ENCODE measurements at regions not wholly inside any gene's neighbourhood (a gene's known extent, or its start where the extent isn't known, plus 50 kb on each side); places are given as distances from the start of the nearest gene placed in this dataset.

DNA sequence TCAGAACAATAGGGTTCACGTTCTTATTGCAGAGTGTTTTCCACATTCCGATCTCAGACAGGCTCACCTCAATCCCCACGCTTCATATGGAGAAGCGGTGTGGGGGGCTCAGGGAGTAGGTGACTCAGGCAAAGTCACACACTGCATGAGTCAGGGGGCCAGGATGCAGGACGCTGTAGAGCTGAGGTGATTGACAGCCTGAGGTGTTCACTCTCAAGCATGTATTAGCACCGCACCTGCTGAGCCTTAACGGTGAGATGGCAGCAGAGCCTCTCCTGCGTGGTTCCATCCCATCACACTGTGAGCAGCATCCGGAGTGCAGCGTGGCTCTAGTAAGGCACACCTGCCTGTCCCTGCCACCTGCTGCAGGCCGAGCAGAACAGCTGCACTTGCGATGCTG is 194.0 kb downstream of the IRX2 start (continued):
- TF ChIP-seq, protein P1, sequence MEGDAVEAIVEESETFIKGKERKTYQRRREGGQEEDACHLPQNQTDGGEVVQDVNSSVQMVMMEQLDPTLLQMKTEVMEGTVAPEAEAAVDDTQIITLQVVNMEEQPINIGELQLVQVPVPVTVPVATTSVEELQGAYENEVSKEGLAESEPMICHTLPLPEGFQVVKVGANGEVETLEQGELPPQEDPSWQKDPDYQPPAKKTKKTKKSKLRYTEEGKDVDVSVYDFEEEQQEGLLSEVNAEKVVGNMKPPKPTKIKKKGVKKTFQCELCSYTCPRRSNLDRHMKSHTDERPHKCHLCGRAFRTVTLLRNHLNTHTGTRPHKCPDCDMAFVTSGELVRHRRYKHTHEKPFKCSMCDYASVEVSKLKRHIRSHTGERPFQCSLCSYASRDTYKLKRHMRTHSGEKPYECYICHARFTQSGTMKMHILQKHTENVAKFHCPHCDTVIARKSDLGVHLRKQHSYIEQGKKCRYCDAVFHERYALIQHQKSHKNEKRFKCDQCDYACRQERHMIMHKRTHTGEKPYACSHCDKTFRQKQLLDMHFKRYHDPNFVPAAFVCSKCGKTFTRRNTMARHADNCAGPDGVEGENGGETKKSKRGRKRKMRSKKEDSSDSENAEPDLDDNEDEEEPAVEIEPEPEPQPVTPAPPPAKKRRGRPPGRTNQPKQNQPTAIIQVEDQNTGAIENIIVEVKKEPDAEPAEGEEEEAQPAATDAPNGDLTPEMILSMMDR (IDR thresholded peaks at IDR 0.05 in 2 of 3, conservative IDR thresholded peaks at IDR 0.05 in 1 of 3; ENCODE audit: borderline replicate concordance in 1 of 3, insufficient read depth in 1 of 3, low read depth in 2 of 3, low read length in 2 of 3): no peak
- no peak for TF ChIP-seq SIN3A (IDR thresholded peaks at IDR 0.05; ENCODE audit: low read depth)
- no peak for TF ChIP-seq SRF (IDR thresholded peaks at IDR 0.05; ENCODE audit: low read depth)
- no peak for TF ChIP-seq ELF1 (IDR thresholded peaks at IDR 0.05; ENCODE audit: borderline replicate concordance, low read depth)
- TF ChIP-seq TCF7L2 (IDR thresholded peaks at IDR 0.05; ENCODE audit: borderline replicate concordance, extremely low read depth, insufficient read depth, insufficient read length): no peak
- no peak for TF ChIP-seq CEBPB (IDR thresholded peaks at IDR 0.05; ENCODE audit: low read depth)

DNA sequence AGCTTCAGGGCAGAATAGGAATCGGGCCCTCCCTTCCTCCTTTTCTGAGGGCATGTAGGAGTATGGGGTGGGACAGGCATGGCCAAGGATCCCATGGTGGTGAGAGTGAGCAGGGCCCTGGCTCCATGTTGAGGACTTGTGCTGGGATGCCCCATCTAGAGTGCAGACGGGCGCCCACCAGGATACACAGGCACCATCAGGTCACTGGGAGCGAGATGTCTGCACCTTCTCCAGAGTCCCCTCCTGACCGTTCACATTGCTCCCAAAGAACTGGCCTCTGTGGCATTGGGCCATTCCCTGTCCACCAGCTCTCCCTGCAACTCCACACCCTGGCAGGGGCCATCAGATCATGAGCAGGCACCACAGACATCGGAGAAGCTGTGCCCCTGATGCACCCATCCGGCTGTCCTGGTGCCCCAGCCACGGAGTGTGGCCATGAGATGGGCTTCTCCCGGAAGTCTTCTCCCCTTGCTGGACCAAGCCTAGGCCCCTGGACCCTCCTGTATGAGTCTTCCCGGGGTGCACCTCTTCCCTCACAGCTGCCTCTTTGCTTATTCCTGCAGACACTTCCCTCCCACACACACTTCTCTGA is 195.0 kb downstream of the IRX2 start:
- ChIA-PET RAD21 (ENCODE audit: low non-redundant PET in 1 of 2, low total read pairs in 2 of 2, uncharacterized antibody in 2 of 2, unreplicated experiment in 2 of 2) (no interaction called here), CTCF (no interaction called here), POLR2A (no interaction called here)
- DNase-seq (ENCODE audit: low read depth, low spot score) (no peak), ATAC-seq (no peak)
- intact Hi-C loops (cut with micrococcal nuclease): no loop called here
- Histone ChIP-seq H3K27me3 (ENCODE audit: insufficient read depth, low read length) (no peaks in the 10 kb centered on the region), H2AFZ (ENCODE audit: low read depth, low read length, poor library complexity, severe bottlenecking) (no peak overlapping the region), H3K79me2 (ENCODE audit: insufficient read depth, low read length) (no peaks in the 10 kb centered on the region), H3K9me3 (ENCODE audit: control insufficient read depth in 1 of 2, insufficient read depth in 1 of 2, low read depth in 1 of 2, low read length in 2 of 2) (peaks cover 13 to 55% of the 10 kb centered on the region in 2 experiments; a peak in 2 of 4 replicates), H3K4me2 (ENCODE audit: low read length) (no peak overlapping the region), H4K20me1 (ENCODE audit: insufficient read depth) (no peaks in the 10 kb centered on the region), H3K9ac (ENCODE audit: low read length) (no peak overlapping the region), H3K36me3 (ENCODE audit: control insufficient read depth in 1 of 2, insufficient read depth in 2 of 2, low read length in 2 of 2) (no peaks in the 10 kb centered on the region), H3K9me2 (ENCODE audit: insufficient read depth) (no peaks in the 10 kb centered on the region), H3K4me1 (ENCODE audit: control insufficient read depth in 1 of 2, insufficient read depth in 2 of 2, low read length in 2 of 2) (no peaks in the 10 kb centered on the region), H3K27ac (ENCODE audit: low read depth, low read length) (no peak overlapping the region), H3K4me3 (replicated peaks in 1 of 2; ENCODE audit: low read depth in 1 of 2, low read length in 2 of 2) (no peak overlapping the region)
- TF ChIP-seq FOSL1 (IDR thresholded peaks at IDR 0.05; ENCODE audit: low read depth): no peak
- TF ChIP-seq SIN3A (IDR thresholded peaks at IDR 0.05; ENCODE audit: low read depth): no peak
- TF ChIP-seq, protein P2, sequence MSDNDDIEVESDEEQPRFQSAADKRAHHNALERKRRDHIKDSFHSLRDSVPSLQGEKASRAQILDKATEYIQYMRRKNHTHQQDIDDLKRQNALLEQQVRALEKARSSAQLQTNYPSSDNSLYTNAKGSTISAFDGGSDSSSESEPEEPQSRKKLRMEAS (IDR thresholded peaks at IDR 0.05): no peak
- no peak for TF ChIP-seq ZNF274 (IDR thresholded peaks at IDR 0.05; ENCODE audit: low read depth, low read length)
- no peak for TF ChIP-seq POLR2AphosphoS5 (IDR thresholded peaks at IDR 0.05; ENCODE audit: low read depth, low read length)
- no peak for TF ChIP-seq JUND (IDR thresholded peaks at IDR 0.05)
- no peak for TF ChIP-seq ELF1 (IDR thresholded peaks at IDR 0.05; ENCODE audit: borderline replicate concordance, low read depth)
- TF ChIP-seq POLR2A (IDR thresholded peaks at IDR 0.05; ENCODE audit: borderline replicate concordance, extremely low read depth, insufficient read depth, insufficient read length): no peak
- TF ChIP-seq, protein P3, sequence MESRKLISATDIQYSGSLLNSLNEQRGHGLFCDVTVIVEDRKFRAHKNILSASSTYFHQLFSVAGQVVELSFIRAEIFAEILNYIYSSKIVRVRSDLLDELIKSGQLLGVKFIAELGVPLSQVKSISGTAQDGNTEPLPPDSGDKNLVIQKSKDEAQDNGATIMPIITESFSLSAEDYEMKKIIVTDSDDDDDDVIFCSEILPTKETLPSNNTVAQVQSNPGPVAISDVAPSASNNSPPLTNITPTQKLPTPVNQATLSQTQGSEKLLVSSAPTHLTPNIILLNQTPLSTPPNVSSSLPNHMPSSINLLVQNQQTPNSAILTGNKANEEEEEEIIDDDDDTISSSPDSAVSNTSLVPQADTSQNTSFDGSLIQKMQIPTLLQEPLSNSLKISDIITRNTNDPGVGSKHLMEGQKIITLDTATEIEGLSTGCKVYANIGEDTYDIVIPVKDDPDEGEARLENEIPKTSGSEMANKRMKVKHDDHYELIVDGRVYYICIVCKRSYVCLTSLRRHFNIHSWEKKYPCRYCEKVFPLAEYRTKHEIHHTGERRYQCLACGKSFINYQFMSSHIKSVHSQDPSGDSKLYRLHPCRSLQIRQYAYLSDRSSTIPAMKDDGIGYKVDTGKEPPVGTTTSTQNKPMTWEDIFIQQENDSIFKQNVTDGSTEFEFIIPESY (IDR thresholded peaks at IDR 0.05; ENCODE audit: extremely low read depth, insufficient replicate concordance, low read length): no peak
- TF ChIP-seq YY1 (IDR thresholded peaks at IDR 0.05; ENCODE audit: extremely low read depth, insufficient replicate concordance, low read depth, low read length): no peak
- TF ChIP-seq, protein P4, sequence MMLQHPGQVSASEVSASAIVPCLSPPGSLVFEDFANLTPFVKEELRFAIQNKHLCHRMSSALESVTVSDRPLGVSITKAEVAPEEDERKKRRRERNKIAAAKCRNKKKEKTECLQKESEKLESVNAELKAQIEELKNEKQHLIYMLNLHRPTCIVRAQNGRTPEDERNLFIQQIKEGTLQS (IDR thresholded peaks at IDR 0.05): no peak
- no peak for TF ChIP-seq ZFX (IDR thresholded peaks at IDR 0.05)
- TF ChIP-seq, protein P1 (IDR thresholded peaks at IDR 0.05 in 2 of 3, conservative IDR thresholded peaks at IDR 0.05 in 1 of 3; ENCODE audit: borderline replicate concordance in 1 of 3, insufficient read depth in 1 of 3, low read depth in 2 of 3, low read length in 2 of 3): no peak
- no peak for TF ChIP-seq RAD21 (IDR thresholded peaks at IDR 0.05; ENCODE audit: low read depth)
- TF ChIP-seq TCF7L2 (IDR thresholded peaks at IDR 0.05; ENCODE audit: borderline replicate concordance, extremely low read depth, insufficient read depth, insufficient read length): no peak
- no TSS peak for BruUV-seq (replicated peaks)

Data from HCT116 (cell line).